Esophagus squamous epithelium (tissue), 5 donors: ENCODE measurements at regions not wholly inside any gene's neighbourhood (a gene's known extent, or its start where the extent isn't known, plus 50 kb on each side); places are given as distances from the start of the nearest gene placed in this dataset.

Experiments
- DNase-seq: peaks from one replicate; lab custom pipeline; 2025; lab: John Stamatoyannopoulos, UW
- H3K27ac ChIP-seq, 4 donors: fragments of 200-600 bp; sonication (generic); one replicate each; pipeline ENCODE4 v1.5.1; 2016 to 2019; ENCODE audit warnings: mild to moderate bottlenecking in 1 of 4
- H3K27me3 ChIP-seq, 4 donors: fragments of 200-600 bp; sonication (generic); 1 replicate in 3 of 4; 2 replicates in 1 of 4; pipeline versions ENCODE4 v1.5.1 to v1.6.0; 2017 to 2021; ENCODE audit warnings: antibody characterized with exemption in 1 of 4
- H3K36me3 ChIP-seq, 3 donors: fragments of 200-600 bp; sonication (generic); one replicate each; pipeline ENCODE4 v1.5.1; 2016 to 2019
- H3K4me1 ChIP-seq, 3 donors: fragments of 200-600 bp; sonication (generic); one replicate each; pipeline ENCODE4 v1.5.1; 2017 to 2019
- H3K4me3 ChIP-seq, 4 donors: fragments of 200-600 bp; sonication (generic); 1 replicate in 3 of 4; 2 replicates in 1 of 4; pipeline ENCODE4 v1.5.1; 2016 to 2019; ENCODE audit warnings: mild to moderate bottlenecking in 2 of 4, moderate library complexity in 1 of 4
- H3K9me3 ChIP-seq, 3 donors: fragments of 200-600 bp; sonication (generic); one replicate each; pipeline ENCODE4 v1.5.1; 2016 to 2019
- CTCF ChIP-seq, 6 experiments: fragments of 450-650 bp in 4 of 6; fragments of 200-600 bp in 2 of 6; sonication (generic) in 2 of 6; IDR thresholded peaks; one replicate each; pipeline ENCODE4 v1.5.1; 2016 to 2019; ENCODE audit warnings: antibody characterized with exemption in 6 of 6, mild to moderate bottlenecking in 4 of 6, moderate library complexity in 4 of 6
- POLR2A ChIP-seq, 4 donors: fragments of 450-650 bp; IDR thresholded peaks; one replicate each; pipeline ENCODE4 v1.6.1; 2017; ENCODE audit warnings: antibody characterized with exemption in 4 of 4, mild to moderate bottlenecking in 4 of 4, moderate library complexity in 3 of 4
- WGBS, 2 donors: methylation state at CpG; one replicate each; pipeline ENCODE4 v1.1.5; 2018; 5-methylcytosine and 5-hydroxymethylcytosine counted together
- intact Hi-C: fragments of 100-400 bp; cut with DNase I; formaldehyde crosslinking; loops from one replicate; pipeline ENCODE4 v1.15.0; 2022
- donor health status: DM: yes; HTN: yes; CAD: no.

GRCh38 chr1:30265127-30266070 lies 458.0 kb downstream of the MATN1 start:
- intact Hi-C loops = no loop called here
- Histone ChIP-seq H3K27ac (no peak overlapping the region), H3K9me3 (no peaks in the 10 kb centered on the region), H3K4me1 (no peaks in the 10 kb centered on the region), H3K4me3 (no peak overlapping the region), H3K36me3 (no peaks in the 10 kb centered on the region), H3K27me3 (peaks cover 0 to 16% (median 0%) of the 10 kb centered on the region in 4 donors)
- TF ChIP-seq CTCF (IDR thresholded peaks at IDR 0.05) (no peak), POLR2A (IDR thresholded peaks at IDR 0.05) (no peak)
- WGBS, 2 donors = 73 to 86% methylated on average over 6 to 9 of the region's 15 CpGs
- no peak for DNase-seq

GRCh38 chr1:30264672-30265025 lies 458.7 kb downstream of the MATN1 start:
- no peak overlapping the region for H3K4me3 ChIP-seq
- intact Hi-C loops = no loop called here
- peaks cover 0 to 23% (median 0%) of the 10 kb centered on the region in 4 donors for H3K27me3 ChIP-seq
- DNase-seq = no peak
- TF ChIP-seq CTCF (IDR thresholded peaks at IDR 0.05) (no peak), POLR2A (IDR thresholded peaks at IDR 0.05) (no peak)
- no peaks in the 10 kb centered on the region for H3K4me1 ChIP-seq
- no peaks in the 10 kb centered on the region for H3K9me3 ChIP-seq
- WGBS, 2 donors = 61 to 75% methylated on average over 4 of the region's 4 CpGs
- no peak overlapping the region for H3K27ac ChIP-seq
- H3K36me3 ChIP-seq = no peaks in the 10 kb centered on the region

- Histone ChIP-seq H3K9me3 (no peaks in the 10 kb centered on the region), H3K36me3 (no peaks in the 10 kb centered on the region), H3K4me1 (no peaks in the 10 kb centered on the region), H3K27me3 (peaks cover 0 to 29% (median 0%) of the 10 kb centered on the region in 4 donors), H3K27ac (no peak overlapping the region), H3K4me3 (no peak overlapping the region)
- intact Hi-C loops = no loop called here
- no peak for TF ChIP-seq POLR2A (IDR thresholded peaks at IDR 0.05)
- no peak for TF ChIP-seq CTCF (IDR thresholded peaks at IDR 0.05)
- no peak for DNase-seq
- 60 to 84% methylated on average over 3 to 4 of the region's 9 CpGs for WGBS, 2 donors
Observed at GRCh38 chr1:30263888-30264671, 459.3 kb downstream of the MATN1 start.

- H3K36me3 ChIP-seq = no peaks in the 10 kb centered on the region
- intact Hi-C loops = no loop called here
- no peak for DNase-seq
- H3K27me3 ChIP-seq = peaks cover 0 to 32% (median 0%) of the 10 kb centered on the region in 4 donors
- no peaks in the 10 kb centered on the region for H3K4me1 ChIP-seq
- no CpG with 5 or more reads among the region's 4 CpGs for WGBS, 2 donors
- H3K4me3 ChIP-seq = no peak overlapping the region
- H3K27ac ChIP-seq = no peak overlapping the region
- H3K9me3 ChIP-seq = no peaks in the 10 kb centered on the region
- TF ChIP-seq POLR2A (IDR thresholded peaks at IDR 0.05) (no peak), CTCF (IDR thresholded peaks at IDR 0.05) (no peak)
Observed at GRCh38 chr1:30263405-30263804, 460.0 kb downstream of the MATN1 start.

GRCh38 chr1:30262158-30262557 lies 461.2 kb downstream of the MATN1 start:
- DNase-seq = no peak
- Histone ChIP-seq H3K27me3 (peaks cover 0 to 45% (median 0%) of the 10 kb centered on the region in 4 donors), H3K4me3 (no peak overlapping the region), H3K27ac (no peak overlapping the region), H3K4me1 (no peaks in the 10 kb centered on the region), H3K36me3 (no peaks in the 10 kb centered on the region), H3K9me3 (no peaks in the 10 kb centered on the region)
- TF ChIP-seq CTCF (IDR thresholded peaks at IDR 0.05) (no peak), POLR2A (IDR thresholded peaks at IDR 0.05) (no peak)
- intact Hi-C loops = no loop called here
- WGBS, 2 donors = 85 to 100% methylated on average over 2 to 3 of the region's 5 CpGs
